NCI-H345 (cell line): ENCODE measurements at regions not wholly inside any gene's neighbourhood (a gene's known extent, or its start where the extent isn't known, plus 50 kb on each side); places are given as distances from the start of the nearest gene placed in this dataset.
"Not testable (repeated sequence)": the region's sequence is repeated elsewhere in the genome, so short reads cannot be mapped to it uniquely, and the experiment has no call there.

ENCODE experiments used
- DNase-seq: peaks from one replicate; lab custom pipeline; 2025; lab: John Stamatoyannopoulos, UW

DNA sequence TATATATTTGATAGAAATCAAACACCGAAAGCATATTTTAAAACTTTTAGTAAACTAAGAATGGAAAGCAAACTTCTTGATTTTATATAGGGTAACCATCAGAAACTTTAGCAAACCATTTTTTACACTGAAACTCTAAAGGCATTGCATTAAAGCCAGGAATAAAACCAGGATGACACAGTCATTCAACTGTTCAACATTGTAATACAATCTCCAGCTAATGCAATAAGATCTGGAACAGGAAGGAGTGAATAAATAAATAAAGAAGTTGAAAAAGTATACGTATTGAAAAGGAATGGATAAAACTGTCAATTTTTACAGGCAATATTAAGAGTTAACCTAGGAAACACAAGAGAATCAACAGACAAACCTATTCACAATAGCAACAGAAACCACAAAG lies 181.9 kb upstream of the TTC14 start:
- DNase-seq: no peak

DNA sequence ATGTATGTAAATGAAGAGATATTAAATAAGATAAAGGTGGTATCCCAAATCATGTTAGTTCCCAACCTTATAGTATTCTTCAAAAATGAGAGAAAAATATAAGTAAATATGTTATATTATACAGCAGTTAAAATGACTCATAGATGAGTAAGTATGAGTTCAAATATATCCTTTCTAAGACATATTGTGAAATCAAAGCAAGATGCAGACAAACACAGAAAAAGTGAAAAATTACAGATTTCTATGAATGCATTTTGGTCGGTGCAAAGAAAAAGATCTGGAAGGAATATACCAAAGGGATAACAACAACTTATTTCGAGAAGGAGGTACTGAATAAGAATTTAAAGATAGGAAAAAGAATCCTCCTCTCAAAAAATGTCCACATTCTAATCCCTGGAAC lies 181.2 kb upstream of the TTC14 start:
- DNase-seq: no peak

DNA sequence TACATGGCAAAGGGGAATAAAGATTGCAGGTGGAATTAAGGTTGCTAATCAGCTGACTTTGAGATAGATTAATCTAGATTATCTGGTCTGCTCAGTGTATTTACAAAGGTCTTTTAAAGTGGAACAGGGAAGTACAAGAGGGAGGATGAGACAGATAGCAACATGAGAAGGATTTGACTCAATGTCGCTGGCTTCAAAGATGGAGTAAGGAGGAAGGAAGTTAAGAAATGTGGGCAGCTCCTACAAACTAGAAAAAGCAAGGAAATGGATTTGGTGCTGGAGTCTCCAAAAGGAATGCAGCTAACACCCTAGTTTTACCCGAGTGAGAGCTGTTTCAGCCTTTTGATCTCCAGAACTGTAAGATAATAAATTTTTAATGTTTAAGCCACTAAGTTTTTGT lies 180.7 kb upstream of the TTC14 start:
- DNase-seq: no peak

DNA sequence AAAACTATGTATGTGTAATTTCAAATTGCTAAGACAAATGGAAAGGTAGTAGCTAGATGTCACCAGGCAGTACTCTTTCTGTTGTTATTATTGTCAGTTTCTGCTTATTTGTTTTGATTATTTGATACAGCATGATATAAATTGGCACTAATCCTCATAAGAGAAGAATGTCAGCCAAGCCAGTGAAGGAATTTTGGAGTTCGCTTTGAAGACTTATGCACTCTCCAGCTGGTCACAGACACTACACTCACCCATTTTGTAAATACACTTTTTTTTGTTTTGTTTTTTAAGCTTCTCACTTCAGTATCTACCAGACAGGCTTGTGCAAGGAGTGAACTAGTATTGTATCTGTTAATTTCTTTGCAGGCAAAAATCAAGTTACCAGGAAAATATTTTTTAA lies 180.2 kb upstream of the TTC14 start:
- no peak for DNase-seq

DNA sequence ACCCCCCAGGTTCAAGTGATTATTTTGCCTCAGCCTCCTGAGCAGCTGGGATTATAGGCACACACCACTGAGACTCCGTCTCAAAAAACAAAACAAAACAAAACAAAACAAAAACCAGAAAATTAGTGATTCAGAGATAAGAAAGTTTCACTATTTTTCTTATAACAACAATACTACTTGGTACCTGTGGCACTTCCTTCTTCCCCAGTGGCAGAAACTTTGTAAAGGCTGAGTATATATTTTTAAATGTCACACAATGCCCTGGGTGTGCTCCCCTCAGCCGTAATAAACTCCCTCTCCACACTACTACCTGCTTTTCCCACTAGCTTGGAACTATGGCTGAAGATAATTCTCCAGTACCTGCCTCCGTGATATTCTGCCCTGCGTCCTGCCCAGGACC lies 177.7 kb upstream of the TTC14 start:
- not testable (repeated sequence) for DNase-seq

DNA sequence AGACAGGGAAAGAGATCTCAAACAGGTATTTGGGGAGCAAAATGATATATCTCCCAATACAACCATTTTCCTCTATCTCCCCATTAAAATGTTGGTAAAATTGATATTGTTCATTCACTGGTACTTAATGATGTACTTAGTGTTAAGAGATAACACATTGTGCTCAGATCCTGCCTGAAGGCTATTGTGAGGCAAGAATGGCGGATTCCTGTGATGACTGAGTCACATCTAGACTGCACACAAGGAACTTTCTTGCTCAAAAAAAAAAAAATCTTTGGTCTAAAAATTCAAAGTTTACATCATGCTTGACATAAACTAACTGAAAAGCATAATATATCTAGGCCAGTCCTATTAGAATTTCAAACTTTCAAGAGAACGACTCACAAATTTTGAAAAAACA lies 171.1 kb upstream of the TTC14 start:
- no peak for DNase-seq

DNA sequence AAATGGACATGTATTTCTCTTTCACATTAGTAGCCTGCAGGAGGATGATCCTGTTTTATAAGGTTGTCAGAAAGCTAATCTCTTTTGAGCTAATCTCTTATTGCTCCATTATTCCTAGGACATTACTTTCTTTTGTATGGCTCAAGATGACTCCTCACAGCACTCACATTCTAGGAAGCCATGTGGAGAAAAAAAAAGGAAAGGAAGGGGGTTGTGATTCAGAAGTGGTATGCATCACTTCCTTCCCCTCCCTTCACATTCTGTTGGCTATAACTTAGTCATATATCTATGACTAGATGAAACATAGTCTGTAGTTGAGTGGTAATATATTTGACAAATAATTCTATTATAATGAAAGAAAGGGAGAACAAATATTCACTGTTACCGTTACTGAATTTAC lies 168.8 kb upstream of the TTC14 start:
- no peak for DNase-seq

DNA sequence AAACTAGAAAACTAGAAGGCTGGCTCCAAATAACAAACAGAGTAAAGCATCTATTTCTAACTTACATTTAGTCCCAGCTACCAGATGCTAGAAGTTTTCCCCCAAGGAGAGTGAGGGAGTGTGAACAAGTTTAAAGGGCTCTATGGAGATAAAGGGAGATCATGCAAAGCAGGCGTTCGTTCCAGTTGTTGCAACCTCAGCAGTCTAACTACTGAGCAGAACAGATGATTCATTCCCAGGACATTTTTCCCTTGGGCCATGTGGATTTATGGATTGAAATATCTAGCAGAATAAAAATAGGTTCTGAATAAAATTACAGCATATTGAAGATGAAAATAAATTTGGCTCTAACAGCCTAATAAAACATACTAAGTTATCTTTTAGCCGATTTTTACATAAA lies 154.8 kb upstream of the TTC14 start:
- DNase-seq: no peak

DNA sequence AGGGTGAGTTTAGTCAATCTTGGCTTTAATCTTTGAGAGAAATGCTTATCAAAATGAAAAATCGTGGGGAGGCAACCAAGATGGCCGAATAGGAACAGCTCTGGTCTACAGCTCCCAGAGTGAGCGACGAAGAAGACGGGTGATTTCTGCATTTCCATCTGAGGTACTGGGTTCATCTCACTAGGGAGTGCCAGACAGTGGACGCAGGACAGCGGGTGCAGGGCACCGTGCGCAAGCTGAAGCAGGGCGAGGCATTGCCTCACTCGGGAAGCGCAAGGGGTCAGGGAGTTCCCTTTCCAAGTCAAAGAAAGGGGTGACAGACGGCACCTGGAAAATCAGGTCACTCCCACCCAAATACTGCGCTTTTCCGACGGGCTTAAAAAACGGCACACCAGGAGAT lies 153.6 kb upstream of the TTC14 start:
- DNase-seq: not testable (repeated sequence)

DNA sequence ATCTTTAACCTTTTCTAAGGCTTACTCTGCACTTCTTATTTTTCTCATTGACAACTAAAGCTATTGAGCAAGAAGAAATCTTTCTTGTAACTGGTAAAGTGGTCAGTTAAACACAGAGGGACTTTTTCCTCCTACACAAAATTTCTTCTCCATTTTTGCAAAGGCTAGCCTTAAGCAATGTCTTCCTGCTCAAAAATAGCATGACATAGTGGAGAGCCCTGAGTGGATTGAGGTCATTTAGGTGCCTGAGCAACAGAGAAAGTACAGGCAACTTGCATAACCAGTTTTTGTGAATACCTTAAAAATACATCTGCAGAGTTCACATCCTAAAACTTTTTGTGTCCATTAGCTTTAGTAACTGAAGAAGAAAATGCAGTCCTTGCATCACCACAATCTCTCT lies 144.7 kb upstream of the TTC14 start:
- no peak for DNase-seq

DNA sequence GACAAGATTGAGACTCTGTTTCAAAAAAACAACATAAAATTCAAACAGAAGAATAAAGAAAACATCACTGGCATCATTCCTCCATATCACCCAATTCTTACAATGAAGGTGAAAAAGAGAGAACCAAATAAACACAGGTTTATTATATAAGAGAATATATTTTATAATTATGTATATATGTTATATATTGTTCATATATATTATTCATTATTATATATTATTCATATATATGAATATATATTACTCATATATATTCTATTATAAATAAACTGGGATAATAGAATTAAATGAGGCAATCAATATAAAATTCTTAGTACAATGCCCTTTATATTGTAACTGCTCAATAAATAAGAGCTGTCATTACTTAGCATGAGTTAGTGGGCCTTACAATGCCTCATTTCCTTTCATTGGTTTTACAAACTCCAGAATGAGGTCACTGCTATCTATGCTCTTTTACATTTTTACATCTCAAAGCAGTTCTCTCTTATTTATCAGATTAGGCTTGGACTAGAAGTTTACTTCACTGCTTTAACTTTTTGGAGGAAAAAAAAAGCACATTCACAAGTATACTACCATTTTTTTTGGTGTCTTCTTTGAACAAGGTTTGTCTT lies 135.5 kb upstream of the TTC14 start:
- no peak for DNase-seq

DNA sequence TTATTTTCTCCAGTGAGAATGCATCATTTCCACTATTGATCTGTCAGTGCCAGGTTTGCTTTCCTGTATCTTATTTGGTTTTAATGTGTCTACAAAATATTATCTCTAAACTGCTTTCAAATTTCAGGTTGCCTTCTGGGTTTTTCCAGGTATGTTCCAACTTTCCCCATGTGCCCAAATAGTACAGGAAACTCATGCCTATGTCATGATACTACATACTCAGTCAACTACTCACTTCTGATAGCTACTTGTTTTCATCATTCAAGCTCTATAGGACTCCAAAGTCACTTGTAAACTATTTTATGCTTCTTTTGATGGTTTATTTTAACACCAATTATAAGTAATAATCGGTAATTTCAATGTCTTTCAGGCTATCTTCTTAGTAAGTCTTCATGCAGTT lies 134.8 kb upstream of the TTC14 start:
- no peak for DNase-seq

DNA sequence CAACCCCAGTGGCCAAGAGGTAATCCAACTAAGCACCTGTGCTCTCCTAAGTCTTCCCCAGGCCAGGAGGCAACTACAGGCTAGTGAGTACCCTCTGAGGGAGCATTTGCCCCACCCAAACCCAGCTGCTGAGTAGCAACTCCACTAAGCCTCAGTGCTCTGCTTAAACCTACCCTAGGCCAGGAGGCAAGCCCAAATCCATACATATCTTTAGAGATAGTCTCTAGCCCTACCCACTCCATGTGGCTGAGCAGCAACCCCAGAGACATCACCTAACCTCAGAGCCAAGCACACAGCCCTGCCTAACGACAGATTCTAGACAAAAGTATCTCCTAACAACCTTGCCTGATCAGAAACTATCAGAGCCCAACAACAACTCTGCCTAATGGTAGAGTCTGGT lies 132.8 kb upstream of the TTC14 start:
- no peak for DNase-seq

DNA sequence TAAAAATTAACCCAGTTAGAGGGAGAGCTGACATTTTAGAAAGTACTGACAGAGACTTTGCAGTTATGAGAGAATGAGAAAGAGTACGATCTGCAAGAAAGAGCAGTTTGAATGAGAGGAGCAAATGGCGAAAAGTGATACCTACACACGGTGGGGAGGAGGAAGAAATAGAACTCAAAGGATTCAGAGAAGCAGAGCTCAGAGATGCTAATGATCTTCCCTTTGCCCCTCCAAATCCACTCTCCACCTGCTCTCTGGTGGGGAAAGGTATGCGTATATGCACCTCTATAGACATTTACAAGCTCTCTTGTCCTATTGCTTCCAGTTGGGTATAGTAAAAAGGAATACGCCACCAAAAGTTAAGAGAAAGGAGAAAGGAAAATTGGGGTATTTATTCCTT lies 123.3 kb upstream of the TTC14 start:
- no peak for DNase-seq

DNA sequence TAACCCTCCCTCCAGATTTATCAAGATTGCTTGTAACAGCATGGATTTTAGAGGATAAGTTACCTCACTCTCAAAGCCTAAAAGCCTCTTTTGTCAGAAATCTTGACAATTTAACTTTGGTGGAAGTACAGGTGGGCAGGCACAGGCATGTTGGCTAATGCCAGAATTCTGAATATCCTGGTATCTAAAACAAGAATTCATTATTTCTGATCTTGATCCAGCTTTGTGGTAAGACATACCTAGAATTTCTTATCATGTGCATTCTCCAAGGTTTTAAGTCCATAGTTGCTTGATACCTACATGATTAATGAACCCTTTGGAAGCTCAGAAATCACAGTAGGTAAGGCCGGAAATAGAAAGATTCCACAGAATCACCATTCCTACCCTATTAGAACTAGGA lies 109.9 kb upstream of the TTC14 start:
- DNase-seq: no peak

DNA sequence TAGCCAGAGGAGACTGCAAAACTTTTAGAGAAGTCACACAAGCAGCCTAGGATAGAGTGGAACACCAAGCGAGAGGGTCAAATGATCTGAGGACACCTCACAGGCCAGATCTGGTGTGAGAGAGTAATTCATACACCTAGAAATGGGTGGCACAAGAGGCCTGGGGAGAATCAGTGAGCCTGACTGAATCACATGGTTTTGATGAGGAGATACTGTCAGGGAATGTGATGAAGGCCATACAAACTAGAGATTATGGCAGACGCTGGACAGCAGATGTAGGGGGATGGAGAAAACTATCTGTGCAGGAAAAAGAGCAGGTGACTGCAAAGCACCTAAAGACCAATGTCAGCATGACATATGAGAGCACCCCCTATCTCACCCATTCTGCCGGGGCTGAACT lies 105.0 kb upstream of the TTC14 start:
- DNase-seq: no peak

DNA sequence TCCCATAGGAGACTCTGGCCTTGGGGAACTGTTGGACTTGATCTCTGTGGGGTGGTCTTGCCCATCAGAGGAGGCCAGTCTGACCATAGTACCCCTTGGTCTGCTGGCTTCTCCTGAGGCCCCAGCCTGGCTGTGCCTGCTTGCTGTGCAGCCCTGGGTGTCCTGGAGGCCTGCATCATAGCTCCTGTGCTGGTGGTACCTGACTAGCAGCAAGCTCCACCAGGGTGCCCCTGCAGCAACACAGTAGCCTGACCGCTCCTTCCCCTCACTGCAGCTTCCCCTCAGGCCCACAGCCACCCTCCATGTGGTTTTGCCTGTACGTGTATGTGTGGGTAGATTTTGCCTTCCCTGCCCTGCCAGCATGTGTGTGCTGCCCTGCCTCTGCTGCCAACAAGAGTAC lies 85.6 kb upstream of the TTC14 start:
- no peak for DNase-seq

DNA sequence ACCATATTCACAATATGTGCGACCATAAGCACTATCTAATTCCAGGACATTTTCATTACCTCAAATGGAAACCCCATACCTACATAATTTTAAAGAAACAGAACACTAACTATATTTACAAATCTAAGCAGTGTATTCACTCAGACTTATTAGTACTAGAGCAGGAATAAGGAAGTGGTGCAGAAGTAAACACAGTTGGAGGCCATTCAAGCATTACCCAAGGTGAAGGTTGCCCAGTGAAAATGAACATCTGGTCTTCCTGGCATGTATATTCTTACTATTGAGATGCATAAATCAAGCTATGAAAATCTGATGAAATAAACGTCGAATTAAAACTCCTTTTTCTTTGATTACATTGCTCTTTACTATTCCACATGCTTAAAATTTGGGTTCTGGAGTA lies 78.9 kb upstream of the TTC14 start:
- DNase-seq: no peak

DNA sequence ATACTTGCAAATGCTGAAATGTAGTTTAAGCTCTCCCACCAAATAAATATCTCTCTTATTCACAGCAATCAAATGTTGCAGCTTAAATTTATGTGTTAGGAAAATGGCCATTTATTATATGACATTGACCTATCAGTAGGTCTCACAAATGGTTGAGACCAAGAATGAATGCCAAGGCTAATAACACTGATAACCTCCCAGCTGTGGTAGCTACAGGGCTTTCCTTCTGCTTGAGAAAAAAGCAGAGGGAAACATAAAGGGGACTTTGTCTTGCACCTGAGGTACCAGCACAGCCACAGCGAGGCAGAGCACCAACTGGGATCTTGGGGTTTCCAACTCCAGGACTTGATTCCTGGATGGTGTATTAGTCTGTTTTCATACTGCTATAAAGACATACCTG lies 73.1 kb upstream of the TTC14 start:
- no peak for DNase-seq

DNA sequence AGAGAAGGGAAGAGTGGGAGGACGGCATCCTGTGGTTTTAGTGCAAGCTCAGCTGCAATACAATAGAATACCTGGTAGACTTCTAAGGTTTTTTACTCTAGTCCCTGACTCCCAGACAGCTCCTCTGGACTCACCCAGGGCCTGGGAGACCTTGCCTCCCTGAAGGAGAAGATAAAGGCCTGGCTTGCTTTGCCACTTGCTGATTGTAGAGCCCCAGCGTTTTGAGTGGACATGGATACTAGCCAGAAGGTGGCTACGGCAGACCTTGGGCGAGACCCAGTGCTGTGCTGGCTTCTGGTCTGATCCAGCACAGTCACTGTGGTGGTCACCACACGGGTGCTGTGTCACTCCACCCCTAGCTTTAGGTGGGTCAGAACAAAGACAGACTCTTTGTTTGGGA lies 72.2 kb upstream of the TTC14 start:
- no peak for DNase-seq

DNA sequence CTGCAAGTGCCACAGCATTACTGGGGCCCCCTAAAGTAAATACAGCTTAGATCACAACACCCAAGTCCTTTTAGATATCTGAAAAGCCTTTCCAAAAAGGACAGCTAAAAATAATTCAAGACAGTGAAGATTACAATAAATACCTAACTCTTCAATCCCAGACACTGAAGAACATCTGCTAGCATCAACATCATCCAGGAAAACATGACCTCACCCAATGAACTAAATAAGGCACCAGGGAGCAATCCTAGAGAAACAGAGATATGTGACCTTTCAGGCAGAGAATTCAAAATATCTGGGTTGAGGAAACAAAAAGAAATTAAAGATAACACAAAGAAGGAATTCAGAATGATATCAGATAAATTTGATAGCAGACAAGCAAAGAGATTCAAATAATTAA lies 71.7 kb upstream of the TTC14 start:
- DNase-seq: no peak

DNA sequence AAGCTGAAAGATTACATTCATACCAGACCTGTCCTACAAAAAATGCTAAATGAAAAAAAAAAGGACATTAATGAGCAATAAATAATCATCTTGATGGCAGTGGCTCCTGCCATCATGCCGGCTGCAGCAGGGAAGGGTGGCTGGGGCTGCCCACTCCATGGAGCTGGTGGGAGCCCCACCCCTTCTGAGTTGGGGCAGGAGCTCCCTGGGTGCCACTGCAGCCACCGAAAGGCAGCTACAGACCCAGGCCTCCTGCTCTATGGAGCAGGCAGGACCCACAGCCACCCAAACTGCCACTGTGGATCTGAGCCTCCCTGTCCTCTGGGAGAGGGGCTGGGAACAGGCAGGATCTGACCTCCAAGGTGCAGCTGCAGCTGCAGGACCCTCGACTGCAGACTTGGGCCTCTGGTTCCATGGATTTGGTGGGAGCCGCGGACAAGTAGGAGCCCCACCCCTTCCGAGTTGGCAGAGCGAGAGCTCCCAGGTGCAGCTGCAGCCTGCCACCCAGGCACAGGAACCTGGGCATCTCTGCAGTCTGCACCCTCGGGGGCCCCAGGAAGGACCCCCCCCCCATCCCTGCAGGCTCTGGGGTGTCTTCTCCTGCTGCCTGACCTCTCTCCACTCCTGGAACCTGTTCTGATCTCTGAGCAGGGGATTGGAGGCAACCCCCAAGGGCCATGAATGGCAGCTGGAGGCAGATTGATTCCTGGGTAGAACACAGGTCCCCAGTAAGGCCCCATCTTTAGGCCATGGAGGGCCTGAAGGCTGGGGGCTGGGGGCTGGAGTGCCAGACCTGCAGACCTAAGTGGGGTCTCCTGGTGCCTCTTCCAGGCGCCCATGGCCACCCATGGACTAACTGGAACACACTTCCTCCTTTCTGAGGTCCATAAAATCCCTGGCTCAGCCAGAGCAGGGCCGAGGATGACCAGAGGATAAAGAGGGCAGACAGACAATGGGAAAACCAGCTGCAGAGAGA lies 70.4 kb upstream of the TTC14 start:
- DNase-seq: no peak

DNA sequence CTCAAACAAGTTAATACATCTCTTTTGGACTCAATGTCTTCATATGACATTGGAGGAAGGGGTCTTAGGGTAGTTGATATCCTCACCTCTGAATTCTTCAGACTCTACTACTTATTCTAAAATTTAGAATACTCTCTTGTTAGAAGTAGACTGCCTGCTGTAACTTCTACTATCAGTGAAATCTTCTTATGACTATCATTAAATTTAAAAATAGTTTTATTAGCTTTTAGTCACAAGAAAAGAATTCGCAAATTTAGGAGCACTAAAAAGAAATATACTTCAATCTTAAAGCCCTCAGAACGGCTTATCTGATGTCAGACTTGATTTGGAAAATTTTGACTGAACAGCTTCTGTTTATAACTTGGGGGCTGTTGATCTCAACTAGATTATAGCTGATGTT lies 67.1 kb upstream of the TTC14 start:
- DNase-seq: no peak

DNA sequence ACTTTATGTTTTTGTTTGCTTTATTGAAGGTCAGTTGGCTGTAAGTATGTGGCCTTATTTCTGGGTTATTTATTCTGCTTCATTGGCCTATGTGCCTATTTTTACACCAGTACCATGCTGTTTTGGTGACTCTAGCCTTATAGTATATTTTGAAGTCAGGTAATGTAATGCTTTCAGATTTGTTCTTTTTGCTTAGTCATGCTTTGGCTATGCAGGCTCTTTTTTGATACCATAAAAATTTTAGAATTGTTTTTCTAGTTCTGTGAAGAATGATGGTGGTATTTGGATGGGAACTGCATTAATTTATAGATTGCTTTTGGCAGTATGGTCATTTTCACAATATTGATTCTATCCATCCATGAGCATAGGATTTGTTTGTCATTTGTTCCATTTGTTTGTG lies 63.5 kb upstream of the TTC14 start:
- no peak for DNase-seq
